NOMO-1 treated with dmso at 0.1 percent for 144 hours (cell line): ENCODE measurements at regions not wholly inside any gene's neighbourhood (a gene's known extent, or its start where the extent isn't known, plus 50 kb on each side); places are given as distances from the start of the nearest gene placed in this dataset.
"Not testable (repeated sequence)": the region's sequence is repeated elsewhere in the genome, so short reads cannot be mapped to it uniquely, and the experiment has no call there.

ENCODE experiments used
- DNase-seq: peaks from one replicate; lab custom pipeline; 2025; ENCODE audit not compliant: unreplicated experiment; lab: John Stamatoyannopoulos, UW

GRCh38 chr7:34577934-34578333 is 80.1 kb upstream of the NPSR1 start:
- DNase-seq: not testable (repeated sequence)

GRCh38 chr7:34581698-34582097 is 76.3 kb upstream of the NPSR1 start:
- DNase-seq: not testable (repeated sequence)

- DNase-seq: no peak
Measured at GRCh38 chr7:34584526-34584925, 73.5 kb upstream of the NPSR1 start.

GRCh38 chr7:34596887-34597286 is 61.1 kb upstream of the NPSR1 start:
- no peak for DNase-seq

- DNase-seq: no peak
Measured at GRCh38 chr7:34603711-34604444, 54.1 kb upstream of the NPSR1 start.
